ENCODE measurements at regions not wholly inside any gene's neighbourhood (a gene's known extent, or its start where the extent isn't known, plus 50 kb on each side); places are given as distances from the start of the nearest gene placed in this dataset.

GRCh38 chr5:62111428-62111827, 194.6 kb upstream of the KIF2A start:
- Histone ChIP-seq H3K27ac (no peak overlapping the region), H3K36me3 (no peaks in the 10 kb centered on the region), H3K9me3 (no peaks in the 10 kb centered on the region), H3K4me1 (no peaks in the 10 kb centered on the region), H3K27me3 (ENCODE audit: low read depth) (no peaks in the 10 kb centered on the region), H3K4me3 (no peak overlapping the region)
- ATAC-seq: no peak
- TF ChIP-seq CTCF (IDR thresholded peaks at IDR 0.05): no peak
- no peak for DNase-seq
- intact Hi-C loops (cut with DNase I): no loop called here

- no peaks in the 10 kb centered on the region for H3K36me3 ChIP-seq
- intact Hi-C loops (cut with DNase I): no loop called here
- no peaks in the 10 kb centered on the region for H3K9me3 ChIP-seq
- no peak for TF ChIP-seq CTCF (IDR thresholded peaks at IDR 0.05)
- ATAC-seq: no peak
- no peak for DNase-seq
- no peak overlapping the region for H3K27ac ChIP-seq
- no peaks in the 10 kb centered on the region for H3K4me1 ChIP-seq
- H3K27me3 ChIP-seq (ENCODE audit: low read depth): no peaks in the 10 kb centered on the region
- no peak overlapping the region for H3K4me3 ChIP-seq
Observed at GRCh38 chr5:62112689-62113228, 193.2 kb upstream of the KIF2A start.

GRCh38 chr5:62115014-62115413, 191.0 kb upstream of the KIF2A start:
- H3K4me1 ChIP-seq: no peaks in the 10 kb centered on the region
- no peaks in the 10 kb centered on the region for H3K27me3 ChIP-seq (ENCODE audit: low read depth)
- H3K27ac ChIP-seq: no peak overlapping the region
- no peak for TF ChIP-seq CTCF (IDR thresholded peaks at IDR 0.05)
- no peak overlapping the region for H3K4me3 ChIP-seq
- no peaks in the 10 kb centered on the region for H3K36me3 ChIP-seq
- intact Hi-C loops (cut with DNase I): no loop called here
- no peak for DNase-seq
- no peak for ATAC-seq
- H3K9me3 ChIP-seq: no peaks in the 10 kb centered on the region

- H3K36me3 ChIP-seq: no peaks in the 10 kb centered on the region
- intact Hi-C loops (cut with DNase I): no loop called here
- no peak for TF ChIP-seq CTCF (IDR thresholded peaks at IDR 0.05)
- no peak overlapping the region for H3K4me3 ChIP-seq
- no peak for DNase-seq
- H3K4me1 ChIP-seq: no peaks in the 10 kb centered on the region
- no peak overlapping the region for H3K27ac ChIP-seq
- H3K27me3 ChIP-seq (ENCODE audit: low read depth): no peaks in the 10 kb centered on the region
- H3K9me3 ChIP-seq: no peaks in the 10 kb centered on the region
- no peak for ATAC-seq
Observed at GRCh38 chr5:62124266-62124665, 181.7 kb upstream of the KIF2A start.

GRCh38 chr5:62126090-62126489, 179.9 kb upstream of the KIF2A start:
- no peak for TF ChIP-seq CTCF (IDR thresholded peaks at IDR 0.05)
- no peaks in the 10 kb centered on the region for H3K9me3 ChIP-seq
- intact Hi-C loops (cut with DNase I): no loop called here
- H3K36me3 ChIP-seq: no peaks in the 10 kb centered on the region
- DNase-seq: no peak
- no peak for ATAC-seq
- no peak overlapping the region for H3K4me3 ChIP-seq
- no peaks in the 10 kb centered on the region for H3K4me1 ChIP-seq
- no peaks in the 10 kb centered on the region for H3K27me3 ChIP-seq (ENCODE audit: low read depth)
- no peak overlapping the region for H3K27ac ChIP-seq

Measured in lower lobe of right lung (tissue), 2 donors.